NOMO-1 treated with DMSO at 0.1 percent for 48 hours (cell line): ENCODE measurements at regions not wholly inside any gene's neighbourhood (a gene's known extent, or its start where the extent isn't known, plus 50 kb on each side); places are given as distances from the start of the nearest gene placed in this dataset.
"Not testable (repeated sequence)": the region's sequence is repeated elsewhere in the genome, so short reads cannot be mapped to it uniquely, and the experiment has no call there.

Experiments used
- DNase-seq: peaks from one replicate; lab custom pipeline; 2025; ENCODE audit not compliant: unreplicated experiment; lab: John Stamatoyannopoulos, UW

- no peak for DNase-seq
Measured at GRCh38 chr10:33913194-33913593, 578.7 kb upstream of the NRP1 start.

GRCh38 chr10:33909476-33909875, 575.0 kb upstream of the NRP1 start:
- DNase-seq = not testable (repeated sequence)

GRCh38 chr10:33901166-33901565, 566.7 kb upstream of the NRP1 start:
- no peak for DNase-seq

- no peak for DNase-seq
Measured at GRCh38 chr10:33900596-33900995, 566.1 kb upstream of the NRP1 start.

GRCh38 chr10:33899578-33900531, 565.4 kb upstream of the NRP1 start:
- DNase-seq = no peak

- DNase-seq = no peak
Measured at GRCh38 chr10:33897291-33897752, 562.9 kb upstream of the NRP1 start.

- no peak for DNase-seq
Measured at GRCh38 chr10:33893506-33893905, 559.0 kb upstream of the NRP1 start.

GRCh38 chr10:33889371-33889770, 554.9 kb upstream of the NRP1 start:
- no peak for DNase-seq

GRCh38 chr10:33887188-33887587, 552.7 kb upstream of the NRP1 start:
- no peak for DNase-seq

GRCh38 chr10:33886299-33886698, 551.8 kb upstream of the NRP1 start:
- DNase-seq = no peak

GRCh38 chr10:33884604-33885003, 550.1 kb upstream of the NRP1 start:
- no peak for DNase-seq

- no peak for DNase-seq
Measured at GRCh38 chr10:33883881-33884280, 549.4 kb upstream of the NRP1 start.

GRCh38 chr10:33882996-33883395, 548.5 kb upstream of the NRP1 start:
- DNase-seq = no peak

- DNase-seq = no peak
Measured at GRCh38 chr10:33880291-33880690, 545.8 kb upstream of the NRP1 start.

GRCh38 chr10:33878238-33878786, 543.8 kb upstream of the NRP1 start:
- no peak for DNase-seq

- peak; percentile 96 for DNase-seq
Measured at GRCh38 chr10:33876584-33877400, 542.3 kb upstream of the NRP1 start.

- no peak for DNase-seq
Measured at GRCh38 chr10:33875924-33876583, 541.6 kb upstream of the NRP1 start.

GRCh38 chr10:33871061-33871956, 536.8 kb upstream of the NRP1 start:
- peak; percentile 82 for DNase-seq

- DNase-seq = no peak
Measured at GRCh38 chr10:33869481-33869880, 535.0 kb upstream of the NRP1 start.

- DNase-seq = no peak
Measured at GRCh38 chr10:33869028-33869427, 534.6 kb upstream of the NRP1 start.
